IMR-90 (cell line): ENCODE measurements at regions not wholly inside any gene's neighbourhood (a gene's known extent, or its start where the extent isn't known, plus 50 kb on each side); places are given as distances from the start of the nearest gene placed in this dataset.

ENCODE experiments used
- ATAC-seq: fragments of 200-7000 bp; cut with Tn5 transposase; 2 replicates; pipeline ENCODE4 v1.9.1; 2020; ENCODE audit warnings: low read depth, mild to moderate bottlenecking, moderate library complexity
- BruUV-seq: library from RNA; stranded (reverse); fragments of 400-500 nt; replicated peaks from 2 replicates; lab custom pipeline; 2021; lab: Mats Ljungman, UMichigan
- CTCF ChIA-PET: fragments of 300-600 bp; formaldehyde crosslinking; extraction: SDS; loops from one replicate; lab custom pipeline; 2021; ENCODE audit warnings: antibody characterized with exemption; lab: Yijun Ruan, JAX
- POLR2A ChIA-PET: fragments of 300-600 bp; sonication (Branson Sonifier 250); formaldehyde crosslinking; loops from one replicate; lab custom pipeline; 2022; ENCODE audit warnings: antibody characterized with exemption; ENCODE audit not compliant: unreplicated experiment; lab: Charles Lee
- DNase-seq: peaks from one replicate; pipeline ENCODE4 v3.0.0; 2013
- H2AFZ ChIP-seq: replicated peaks from 2 replicates; pipeline ENCODE3; 2013; ENCODE audit warnings: low read length, mild to moderate bottlenecking; ENCODE audit not compliant: poor library complexity
- H2AK5ac ChIP-seq: 2 replicates; pipeline ENCODE4 v1.6.1; 2013; ENCODE audit warnings: low read depth, low read length, inconsistent platforms
- H2AK9ac ChIP-seq: replicated peaks from 2 replicates; pipeline ENCODE3; 2013; ENCODE audit warnings: mild to moderate bottlenecking, low read depth, low read length, moderate library complexity; ENCODE audit not compliant: poor library complexity
- H2BK120ac ChIP-seq: 2 replicates; pipeline ENCODE4 v1.6.1; 2013; ENCODE audit warnings: low read depth, low read length, inconsistent platforms
- H2BK15ac ChIP-seq: 3 replicates; pipeline ENCODE4 v1.6.1; 2013; ENCODE audit warnings: low read depth, low read length, inconsistent platforms
- H2BK20ac ChIP-seq: 2 replicates; pipeline ENCODE4 v1.6.1; 2013; ENCODE audit warnings: low read depth, mild to moderate bottlenecking, inconsistent platforms, low read length, moderate library complexity
- H2BK5ac ChIP-seq: 2 replicates; pipeline ENCODE4 v1.6.1; 2013; ENCODE audit warnings: mild to moderate bottlenecking, low read depth, low read length, inconsistent platforms; ENCODE audit not compliant: poor library complexity, severe bottlenecking
- H3K14ac ChIP-seq: replicated peaks from 2 replicates; pipeline ENCODE4 v1.6.1; 2013; ENCODE audit warnings: low read depth, low read length, inconsistent platforms
- H3K18ac ChIP-seq: 2 replicates; pipeline ENCODE4 v1.6.1; 2013; ENCODE audit warnings: low read depth, low read length, control low read depth
- H3K23ac ChIP-seq: 2 replicates; pipeline ENCODE4 v1.6.1; 2013; ENCODE audit warnings: low read depth, low read length, inconsistent platforms
- H3K27ac ChIP-seq: 2 replicates; pipeline ENCODE4 v1.5.1; 2013; ENCODE audit warnings: mild to moderate bottlenecking, control low read depth, low read length; ENCODE audit not compliant: insufficient read depth
- H3K27me3 ChIP-seq: 2 replicates; pipeline ENCODE4 v1.6.1; 2013; ENCODE audit warnings: low read length; ENCODE audit not compliant: control insufficient read depth, insufficient read depth
- H3K36me3 ChIP-seq: 2 replicates; pipeline ENCODE4 v1.6.1; 2013; ENCODE audit warnings: low read length, mixed read lengths; ENCODE audit not compliant: control insufficient read depth, insufficient read depth
- H3K4ac ChIP-seq: 2 replicates; pipeline ENCODE4 v1.6.1; 2013; ENCODE audit warnings: low read depth, low read length, inconsistent platforms
- H3K4me1 ChIP-seq: 2 replicates; pipeline ENCODE4 v1.6.1; 2013; ENCODE audit warnings: low read length, mixed read lengths; ENCODE audit not compliant: control insufficient read depth, insufficient read depth
- H3K4me2 ChIP-seq: 2 replicates; pipeline ENCODE4 v1.6.1; 2013; ENCODE audit warnings: low read depth, mild to moderate bottlenecking, control low read depth, low read length, moderate library complexity
- H3K4me3 ChIP-seq: 2 replicates; pipeline ENCODE4 v1.5.1; 2013; ENCODE audit warnings: low read depth, mild to moderate bottlenecking, control low read depth, low read length, moderate library complexity; ENCODE audit not compliant: insufficient read depth
- H3K56ac ChIP-seq: 2 replicates; pipeline ENCODE4 v1.6.1; 2013; ENCODE audit warnings: low read length, inconsistent platforms; ENCODE audit not compliant: insufficient read depth; ENCODE audit errors: extremely low read depth
- H3K79me1 ChIP-seq, 2 experiments: 2 replicates each; pipeline ENCODE4 v1.6.1; 2013; ENCODE audit warnings: low read length in 2 of 2, inconsistent platforms in 1 of 2, low read depth in 1 of 2
- H3K9ac ChIP-seq: 2 replicates; pipeline ENCODE4 v1.6.1; 2013; ENCODE audit warnings: low read depth, low read length, control low read depth
- H3K9me1 ChIP-seq: 2 replicates; pipeline ENCODE4 v1.6.1; 2013; ENCODE audit warnings: low read length, inconsistent platforms; ENCODE audit not compliant: insufficient read depth
- H3K9me3 ChIP-seq: 2 replicates; pipeline ENCODE4 v1.6.1; 2013; ENCODE audit warnings: low read length; ENCODE audit not compliant: control insufficient read depth, insufficient read depth
- H4K20me1 ChIP-seq: 2 replicates; pipeline ENCODE4 v1.6.1; 2013; ENCODE audit warnings: low read length, inconsistent platforms; ENCODE audit not compliant: insufficient read depth
- H4K5ac ChIP-seq: 2 replicates; pipeline ENCODE4 v1.6.1; 2013; ENCODE audit warnings: mild to moderate bottlenecking, low read depth, low read length, control low read depth
- H4K8ac ChIP-seq, 2 experiments: 2 replicates each; pipeline ENCODE4 v1.6.1; 2013; ENCODE audit warnings: low read depth in 2 of 2, low read length in 2 of 2, control low read depth in 1 of 2, inconsistent platforms in 1 of 2
- H4K91ac ChIP-seq: 2 replicates; pipeline ENCODE4 v1.6.1; 2013; ENCODE audit warnings: low read depth, low read length, inconsistent platforms; ENCODE audit not compliant: insufficient read depth
- CTCF ChIP-seq: conservative IDR thresholded peaks from 2 replicates; pipeline ENCODE4 v1.5.1; 2012; ENCODE audit warnings: mild to moderate bottlenecking, low read depth, low read length, improper control_type of control experiment
- MAZ ChIP-seq: IDR thresholded peaks from 2 replicates; pipeline ENCODE4 v1.6.1; 2012; ENCODE audit warnings: low read depth, mild to moderate bottlenecking, low read length, improper control_type of control experiment, moderate library complexity, borderline replicate concordance
- RAD21 ChIP-seq: IDR thresholded peaks from 2 replicates; pipeline ENCODE4 v1.6.1; 2012; ENCODE audit warnings: low read length, improper control_type of control experiment
- SMC3 ChIP-seq: fragments of 150-350 bp; IDR thresholded peaks from 2 replicates; pipeline ENCODE4 v1.6.1; 2016; ENCODE audit warnings: low read depth, mild to moderate bottlenecking, antibody characterized with exemption, low read length, moderate library complexity
- WGBS, 2 experiments: methylation state at CpG; one replicate each; pipeline versions ENCODE4 v1.1.5 to v1.1.7; 2013; ENCODE audit warnings: missing lambda C conversion rate in 2 of 2; ENCODE audit not compliant: insufficient read length in 1 of 2; ENCODE audit errors: extremely low coverage in 2 of 2; 5-methylcytosine and 5-hydroxymethylcytosine counted together
- dilution Hi-C: fragments of 300-500 bp; cut with HindIII; formaldehyde crosslinking; loops from one replicate; pipeline ENCODE4 v1.14.3; 2018; ENCODE audit warnings: low sequenced_read_pairs; ENCODE audit not compliant: unreplicated experiment
- in situ Hi-C: fragments of 300-500 bp; cut with MboI; formaldehyde crosslinking; loops from 3 replicates; pipeline ENCODE4 v1.14.3; 2019; ENCODE audit warnings: low sequenced_read_pairs, inconsistent platforms, mixed read lengths
- intact Hi-C: fragments of 100-400 bp; cut with micrococcal nuclease; formaldehyde crosslinking; loops from 2 replicates; pipeline ENCODE4 v1.10.0; 2022

- Histone ChIP-seq H2AFZ (peak overlapping the region; percentile 0), H3K23ac (no peak overlapping the region), H3K4ac (peak overlapping the region; percentile 28; the same call in 1 of the 2 replicates), H3K27ac (no peak overlapping the region), H2BK15ac (0 out of 3 replicates have a peak overlapping the region, but pooled peaks have one; percentile 36), H3K9ac (no peak overlapping the region), H4K20me1 (no peaks in the 10 kb centered on the region), H2AK9ac (no peak overlapping the region), H3K14ac (no peak overlapping the region), H3K18ac (no peak overlapping the region), H2BK120ac (no peak overlapping the region), H3K4me2 (no peak overlapping the region), H4K8ac (no peak overlapping the region), H3K27me3 (no peaks in the 10 kb centered on the region), H2AK5ac (no peak overlapping the region; the same call in 1 of the 2 replicates), H3K79me1 (no peaks in the 10 kb centered on the region), H3K9me1 (no peaks in the 10 kb centered on the region), H3K4me3 (no peak overlapping the region), H2BK5ac (no peak overlapping the region), H2BK20ac (no peak overlapping the region; the same call in 1 of the 2 replicates), H3K56ac (no peak overlapping the region), H3K36me3 (no peaks in the 10 kb centered on the region), H3K4me1 (no peaks in the 10 kb centered on the region), H4K5ac (peak overlapping the region; percentile 29; the same call in 1 of the 2 replicates), H3K9me3 (no peaks in the 10 kb centered on the region), H4K91ac (0 out of 2 replicates have a peak overlapping the region, but pooled peaks have one; percentile 2)
- intact Hi-C loops (no loop called here), in situ Hi-C loops (no loop called here), dilution Hi-C loops (no loop called here)
- WGBS, 2 experiments = no CpG with 5 or more reads among the region's 4 CpGs
- ATAC-seq (peak; percentile 75), DNase-seq (no peak)
- BruUV-seq = no TSS peak
- ChIA-PET CTCF (interaction anchor here (0.6 kb wide), 1 partner anchor 200 kb away, joined by 3 read pairs; no protein-coding TSS in a partner anchor), POLR2A (no interaction called here)
- TF ChIP-seq SMC3 = peak; percentile 27
- TF ChIP-seq MAZ = no peak
- TF ChIP-seq RAD21 = peak; percentile 48
- peak; percentile 33 for TF ChIP-seq CTCF
Observed at GRCh38 chr4:13881892-13882291, 254.4 kb upstream of the BOD1L1 start.
